Aorta (tissue), 5 donors: ENCODE measurements at regions not wholly inside any gene's neighbourhood (a gene's known extent, or its start where the extent isn't known, plus 50 kb on each side); places are given as distances from the start of the nearest gene placed in this dataset.

Experiments used
- ATAC-seq: fragments of 200-7000 bp; cut with Tn5 transposase; one replicate; pipeline ENCODE4 v1.9.1; 2022; ENCODE audit warnings: moderate library complexity; ENCODE audit not compliant: low FRiP score
- DNase-seq, 2 donors: peaks; one replicate each; pipeline ENCODE4 v3.0.0-alpha.2; 2020
- H3K27ac ChIP-seq, 2 donors: one replicate each; pipeline ENCODE4 v1.5.1; 2013; ENCODE audit warnings: low read length in 2 of 2, mild to moderate bottlenecking in 2 of 2, moderate library complexity in 2 of 2, control low read depth in 1 of 2, inconsistent platforms in 1 of 2, low read depth in 1 of 2
- H3K27me3 ChIP-seq, 2 donors: one replicate each; pipeline ENCODE4 v1.6.1; 2013; ENCODE audit warnings: control low read depth in 1 of 2, low read length in 1 of 2, mild to moderate bottlenecking in 1 of 2, moderate library complexity in 1 of 2; ENCODE audit not compliant: insufficient read depth in 2 of 2, control insufficient read depth in 1 of 2
- H3K36me3 ChIP-seq, 2 donors: one replicate each; pipeline ENCODE4 v1.6.1; 2013; ENCODE audit warnings: control low read depth in 1 of 2, low read length in 1 of 2, mild to moderate bottlenecking in 1 of 2; ENCODE audit not compliant: insufficient read depth in 2 of 2, control insufficient read depth in 1 of 2
- H3K4me1 ChIP-seq, 2 donors: one replicate each; pipeline ENCODE4 v1.6.1; 2013; ENCODE audit warnings: low read length in 2 of 2, control low read depth in 1 of 2, mild to moderate bottlenecking in 1 of 2, moderate library complexity in 1 of 2; ENCODE audit not compliant: insufficient read depth in 2 of 2, control insufficient read depth in 1 of 2
- H3K4me3 ChIP-seq, 2 donors: one replicate each; pipeline ENCODE4 v1.5.1; 2013; ENCODE audit warnings: low read length in 2 of 2, control low read depth in 1 of 2, mild to moderate bottlenecking in 1 of 2
- H3K9me3 ChIP-seq: one replicate; pipeline ENCODE4 v1.6.1; 2013; ENCODE audit warnings: mild to moderate bottlenecking, low read length; ENCODE audit not compliant: control insufficient read depth
- whole genome bisulfite sequencing, 2 donors: extraction: QIAGEN DNeasy Blood & Tissue Kit; methylation state at CpG; one replicate each; pipeline ENCODE4 v1.1.7; 2013; 5-methylcytosine and 5-hydroxymethylcytosine counted together
- intact Hi-C, 2 donors: fragments of 100-400 bp; cut with DNase I; formaldehyde crosslinking; loops; one replicate each; pipeline versions ENCODE4 v1.14.2 to v1.15.0; 2022
- donor health status: healthy with polysubstance abuse.
- donor health status: Bipolar disorder and iron deficiency.
- donor health status: DM: no; HTN: no; CAD: no.
- donor health status: DM: no; HTN: no; CAD: no.
- donor health status: DM: yes; HTN: yes; CAD: no.

- intact Hi-C loops, result no loop called here
- no peak overlapping the region for H3K27ac ChIP-seq
- no peaks in the 10 kb centered on the region for H3K9me3 ChIP-seq
- 90 to 94% methylated on average over 2 of the region's 2 CpGs for WGBS, 2 donors
- no peak overlapping the region for H3K4me3 ChIP-seq
- no peaks in the 10 kb centered on the region for H3K36me3 ChIP-seq
- H3K4me1 ChIP-seq, result no peaks in the 10 kb centered on the region
- H3K27me3 ChIP-seq, result no peaks in the 10 kb centered on the region
- DNase-seq, result no peak
- no peak for ATAC-seq
Measured at GRCh38 chr6:12657884-12658283, 58.7 kb upstream of the PHACTR1 start.

- H3K27me3 ChIP-seq, result no peaks in the 10 kb centered on the region
- intact Hi-C loops, result no loop called here
- no peak for DNase-seq
- no peak for ATAC-seq
- no peak overlapping the region for H3K4me3 ChIP-seq
- no peaks in the 10 kb centered on the region for H3K4me1 ChIP-seq
- H3K36me3 ChIP-seq, result no peaks in the 10 kb centered on the region
- WGBS, 2 donors, result 86 to 87% methylated on average over 10 of the region's 10 CpGs
- H3K27ac ChIP-seq, result no peak overlapping the region
- no peaks in the 10 kb centered on the region for H3K9me3 ChIP-seq
Measured at GRCh38 chr6:12661432-12662089, 55.0 kb upstream of the PHACTR1 start.
